CD14-positive monocyte (primary cell): ENCODE measurements at regions not wholly inside any gene's neighbourhood (a gene's known extent, or its start where the extent isn't known, plus 50 kb on each side); places are given as distances from the start of the nearest gene placed in this dataset.
A peak's percentile ranks its signal among the peaks of the same experiment; 100 is the strongest.
"Not testable (repeated sequence)": the region's sequence is repeated elsewhere in the genome, so short reads cannot be mapped to it uniquely, and the experiment has no call there.

Experiments
- DNase-seq, 3 donors: peaks; one replicate each; pipeline ENCODE4 v3.0.0-alpha.2; 2011 to 2022
- H2AFZ ChIP-seq: 2 replicates; pipeline ENCODE4 v1.6.0; 2012; ENCODE audit warnings: mild to moderate bottlenecking, low read depth, low read length, inconsistent platforms; ENCODE audit not compliant: insufficient read depth, poor library complexity, severe bottlenecking
- H3K27ac ChIP-seq, 2 donors: 1 replicate in 1 of 2; 2 replicates in 1 of 2; pipeline ENCODE4 v1.5.1; 2012 to 2013; ENCODE audit warnings: low read length in 2 of 2, control low read depth in 1 of 2, inconsistent platforms in 1 of 2, low read depth in 1 of 2, mild to moderate bottlenecking in 1 of 2
- H3K27me3 ChIP-seq, 2 donors: one replicate each; pipeline versions ENCODE4 v1.6.0 to v1.6.1; 2011 to 2013; ENCODE audit warnings: low read length in 2 of 2; ENCODE audit not compliant: control insufficient read depth in 2 of 2, insufficient read depth in 2 of 2
- H3K36me3 ChIP-seq, 2 donors: replicated peaks in 1 of 2; 1 replicate in 1 of 2; 2 replicates in 1 of 2; pipeline versions ENCODE4 v1.5.1 to v1.6.1; 2012 to 2013; ENCODE audit warnings: low read length in 2 of 2, control low read depth in 1 of 2, inconsistent platforms in 1 of 2, mild to moderate bottlenecking in 1 of 2; ENCODE audit not compliant: insufficient read depth in 2 of 2, control insufficient read depth in 1 of 2
- H3K4me1 ChIP-seq, 2 donors: 1 replicate in 1 of 2; 2 replicates in 1 of 2; pipeline versions ENCODE4 v1.5.1 to v1.6.1; 2012 to 2013; ENCODE audit warnings: low read length in 2 of 2, control low read depth in 1 of 2, inconsistent platforms in 1 of 2, mild to moderate bottlenecking in 1 of 2, moderate library complexity in 1 of 2; ENCODE audit not compliant: insufficient read depth in 2 of 2, control insufficient read depth in 1 of 2
- H3K4me2 ChIP-seq: replicated peaks from 2 replicates; pipeline ENCODE3; 2012; ENCODE audit warnings: low read length, moderate library complexity, mild to moderate bottlenecking; ENCODE audit not compliant: poor library complexity, severe bottlenecking; ENCODE audit errors: extremely low read depth
- H3K4me3 ChIP-seq, 3 experiments: fragments of 200-600 bp in 1 of 3; sonication (generic) in 1 of 3; replicated peaks in 1 of 3; 1 replicate in 2 of 3; 2 replicates in 1 of 3; pipeline ENCODE4 v1.5.1; 2011 to 2013; ENCODE audit warnings: low read length in 3 of 3, mild to moderate bottlenecking in 3 of 3, control low read depth in 2 of 3, low read depth in 2 of 3, inconsistent platforms in 1 of 3, moderate library complexity in 1 of 3
- H3K79me2 ChIP-seq: 2 replicates; pipeline ENCODE4 v1.6.0; 2012; ENCODE audit warnings: mild to moderate bottlenecking, control low read depth, inconsistent platforms, low read length, moderate library complexity; ENCODE audit not compliant: insufficient read depth
- H3K9ac ChIP-seq: 2 replicates; pipeline ENCODE4 v1.6.0; 2017; ENCODE audit warnings: low read length, mild to moderate bottlenecking; ENCODE audit not compliant: insufficient read depth, poor library complexity, severe bottlenecking
- H3K9me3 ChIP-seq, 2 donors: replicated peaks in 1 of 2; 1 replicate in 1 of 2; 2 replicates in 1 of 2; pipeline versions ENCODE4 v1.5.1 to v1.6.1; 2012 to 2013; ENCODE audit warnings: low read length in 2 of 2, control low read depth in 1 of 2; ENCODE audit not compliant: control insufficient read depth in 1 of 2, insufficient read depth in 1 of 2
- H4K20me1 ChIP-seq: 2 replicates; pipeline ENCODE4 v1.6.0; 2012; ENCODE audit warnings: mild to moderate bottlenecking, low read length, control low read depth, moderate library complexity; ENCODE audit not compliant: insufficient read depth
- H3K27ac Mint-ChIP-seq, 7 donors: one replicate each; pipeline ENCODE4 v1.8.0; 2020; ENCODE audit warnings: mild to moderate bottlenecking in 7 of 7, mixed read lengths in 7 of 7, moderate library complexity in 6 of 7, inconsistent platforms in 2 of 7
- H3K27me3 Mint-ChIP-seq, 3 donors: one replicate each; pipeline ENCODE4 v1.8.0; 2021 to 2022; ENCODE audit warnings: low read depth in 3 of 3, mild to moderate bottlenecking in 3 of 3, mixed read lengths in 3 of 3, moderate library complexity in 3 of 3, inconsistent platforms in 1 of 3
- H3K36me3 Mint-ChIP-seq, 2 donors: one replicate each; pipeline ENCODE4 v1.8.0; 2020; ENCODE audit warnings: mixed read lengths in 2 of 2, inconsistent platforms in 1 of 2, mild to moderate bottlenecking in 1 of 2
- H3K4me1 Mint-ChIP-seq: one replicate; pipeline ENCODE4 v1.8.0; 2020; ENCODE audit warnings: mild to moderate bottlenecking, mixed read lengths
- H3K4me3 Mint-ChIP-seq, 2 donors: one replicate each; pipeline ENCODE4 v1.8.0; 2020; ENCODE audit warnings: mild to moderate bottlenecking in 2 of 2, mixed read lengths in 2 of 2, moderate library complexity in 1 of 2
- H3K9me3 Mint-ChIP-seq, 7 donors: one replicate each; pipeline ENCODE4 v1.8.0; 2020 to 2022; ENCODE audit warnings: mixed read lengths in 7 of 7, mild to moderate bottlenecking in 6 of 7, moderate library complexity in 6 of 7, inconsistent platforms in 2 of 7
- CTCF ChIP-seq: fragments of 200-600 bp; IDR thresholded peaks from one replicate; pipeline ENCODE4 v1.8.0; 2022; ENCODE audit warnings: antibody characterized with exemption, mild to moderate bottlenecking
- WGBS: methylation state at CpG from one replicate; pipeline ENCODE4 v1.1.5; 2013; ENCODE audit warnings: missing lambda C conversion rate; ENCODE audit not compliant: insufficient coverage; 5-methylcytosine and 5-hydroxymethylcytosine counted together
- intact Hi-C, 2 donors: fragments of 100-400 bp; cut with micrococcal nuclease; formaldehyde crosslinking; loops; one replicate each; pipeline versions ENCODE4 v1.15.0 to v1.15.1; 2023

GRCh38 chr7:81155654-81156373, 237.0 kb upstream of the SEMA3C start:
- Histone ChIP-seq H3K27ac (no peak overlapping the region), H3K79me2 (no peaks in the 10 kb centered on the region), H3K9ac (no peak overlapping the region), H3K9me3 (no peaks in the 10 kb centered on the region), H3K36me3 (no peaks in the 10 kb centered on the region), H2AFZ (no peak overlapping the region), H3K4me2 (no peak overlapping the region), H4K20me1 (no peaks in the 10 kb centered on the region), H3K4me1 (no peaks in the 10 kb centered on the region), H3K27me3 (no peaks in the 10 kb centered on the region), H3K4me3 (no peak overlapping the region)
- no peak for DNase-seq
- Mint-ChIP-seq H3K9me3 (peaks cover 0 to 3% (median 0%) of the 10 kb centered on the region in 7 donors), H3K4me1 (no peaks in the 10 kb centered on the region), H3K36me3 (no peaks in the 10 kb centered on the region), H3K27ac (no peak overlapping the region), H3K27me3 (peaks cover 0 to under 1% (median 0%) of the 10 kb centered on the region in 3 donors), H3K4me3 (no peak overlapping the region)
- intact Hi-C loops = no loop called here
- no peak for TF ChIP-seq CTCF
- 100% methylated on average over 2 of the region's 4 CpGs for WGBS

GRCh38 chr7:81154565-81154964, 235.7 kb upstream of the SEMA3C start:
- no peak for DNase-seq
- H3K9me3 ChIP-seq = no peaks in the 10 kb centered on the region
- H3K36me3 ChIP-seq = no peaks in the 10 kb centered on the region
- no peaks in the 10 kb centered on the region for H3K27me3 Mint-ChIP-seq
- H3K27ac ChIP-seq = no peak overlapping the region
- 100% methylated on average over 1 of the region's 1 CpG for WGBS
- peak overlapping the region in 1 of 7 donors; percentile 28 for H3K27ac Mint-ChIP-seq
- H3K9me3 Mint-ChIP-seq = no peaks in the 10 kb centered on the region
- intact Hi-C loops = no loop called here
- no peak overlapping the region for H3K9ac ChIP-seq
- TF ChIP-seq CTCF = no peak
- H3K4me1 ChIP-seq = no peaks in the 10 kb centered on the region
- no peaks in the 10 kb centered on the region for H3K27me3 ChIP-seq
- H3K79me2 ChIP-seq = no peaks in the 10 kb centered on the region
- no peak overlapping the region for H3K4me3 ChIP-seq
- H3K4me2 ChIP-seq = no peak overlapping the region
- H2AFZ ChIP-seq = no peak overlapping the region
- H3K4me3 Mint-ChIP-seq = no peak overlapping the region
- no peaks in the 10 kb centered on the region for H3K36me3 Mint-ChIP-seq
- H4K20me1 ChIP-seq = no peaks in the 10 kb centered on the region
- H3K4me1 Mint-ChIP-seq = no peaks in the 10 kb centered on the region

- H3K36me3 Mint-ChIP-seq, H3K4me2 ChIP-seq, H3K9me3 Mint-ChIP-seq, H3K4me1 Mint-ChIP-seq, H4K20me1 ChIP-seq, H3K4me3 Mint-ChIP-seq, H3K9me3 ChIP-seq, H3K79me2 ChIP-seq, DNase-seq, H3K27me3 Mint-ChIP-seq, H3K9ac ChIP-seq, H3K27ac ChIP-seq, H3K4me3 ChIP-seq, intact Hi-C loops, H3K4me1 ChIP-seq, H3K36me3 ChIP-seq, H3K27ac Mint-ChIP-seq, H3K27me3 ChIP-seq, H2AFZ ChIP-seq: not testable (repeated sequence)
- 100% methylated on average over 3 of the region's 9 CpGs for WGBS
Measured at GRCh38 chr7:81152925-81153324, 234.1 kb upstream of the SEMA3C start.
